PC-9 (cell line): ENCODE measurements at regions not wholly inside any gene's neighbourhood (a gene's known extent, or its start where the extent isn't known, plus 50 kb on each side); places are given as distances from the start of the nearest gene placed in this dataset.

Experiments used
- BruUV-seq: library from RNA; stranded (reverse); fragments of 400-500 nt; replicated peaks from 2 replicates; lab custom pipeline; 2021; lab: Mats Ljungman, UMichigan
- CTCF ChIA-PET: fragments of 300-600 bp; sonication (Branson Sonifier 250); formaldehyde crosslinking; loops from one replicate; lab custom pipeline; 2022; ENCODE audit warnings: antibody characterized with exemption; lab: Charles Lee
- POLR2A ChIA-PET: fragments of 300-600 bp; sonication (Branson Sonifier 250); formaldehyde crosslinking; loops from one replicate; lab custom pipeline; 2022; ENCODE audit warnings: antibody characterized with exemption; ENCODE audit not compliant: unreplicated experiment; lab: Charles Lee
- DNase-seq, 2 experiments: peaks; one replicate each; pipeline versions ENCODE4 v3.0.0 to v3.0.0-alpha.2; 2015 to 2022; ENCODE audit warnings: mixed read lengths in 1 of 2
- H2AFZ ChIP-seq: fragments of 200-600 bp; sonication (generic); 2 replicates; pipeline ENCODE4 v1.8.1; 2017; ENCODE audit warnings: antibody characterized with exemption
- H3F3A ChIP-seq: fragments of 200-600 bp; sonication (generic); 2 replicates; pipeline ENCODE4 v1.8.1; 2017; ENCODE audit warnings: antibody characterized with exemption, mild to moderate bottlenecking, low read depth; ENCODE audit not compliant: insufficient read depth
- H3K27ac ChIP-seq: fragments of 200-600 bp; sonication (generic); 2 replicates; pipeline ENCODE4 v1.6.1; 2016; ENCODE audit warnings: mixed run types
- H3K27me3 ChIP-seq: fragments of 200-600 bp; sonication (generic); 2 replicates; pipeline ENCODE4 v1.6.1; 2016; ENCODE audit warnings: low read depth, mixed run types; ENCODE audit not compliant: insufficient read depth
- H3K36me3 ChIP-seq: fragments of 200-600 bp; sonication (generic); 2 replicates; pipeline ENCODE4 v1.6.1; 2016; ENCODE audit warnings: low read depth, mixed run types
- H3K4me1 ChIP-seq: fragments of 200-600 bp; sonication (generic); replicated peaks from 2 replicates; pipeline ENCODE4 v1.6.1; 2016; ENCODE audit warnings: mixed run types; ENCODE audit not compliant: insufficient read depth
- H3K4me2 ChIP-seq: fragments of 200-600 bp; sonication (generic); 2 replicates; pipeline ENCODE4 v1.6.1; 2017; ENCODE audit warnings: mixed run types
- H3K4me3 ChIP-seq: fragments of 200-600 bp; sonication (generic); 2 replicates; pipeline ENCODE4 v1.6.1; 2016; ENCODE audit warnings: mixed run types
- H3K79me2 ChIP-seq: fragments of 200-600 bp; sonication (generic); 2 replicates; pipeline ENCODE4 v1.6.1; 2017; ENCODE audit warnings: low read depth, mixed run types
- H3K9me2 ChIP-seq: fragments of 200-600 bp; sonication (generic); 2 replicates; pipeline ENCODE4 v1.8.1; 2017; ENCODE audit warnings: mild to moderate bottlenecking; ENCODE audit not compliant: insufficient read depth
- H3K9me3 ChIP-seq: fragments of 200-600 bp; sonication (generic); 2 replicates; pipeline ENCODE4 v1.8.1; 2016; ENCODE audit warnings: low read depth; ENCODE audit not compliant: insufficient read depth
- H4K20me1 ChIP-seq: fragments of 200-600 bp; sonication (generic); 2 replicates; pipeline ENCODE4 v1.8.1; 2017; ENCODE audit not compliant: insufficient read depth
- EZH2 ChIP-seq: fragments of 200-600 bp; sonication (generic); IDR thresholded peaks from 2 replicates; pipeline ENCODE4 v1.8.0; 2017; ENCODE audit warnings: antibody characterized with exemption, low read depth
- intact Hi-C: fragments of 100-400 bp; cut with micrococcal nuclease; formaldehyde crosslinking; loops from one replicate; pipeline ENCODE4 v1.10.0; 2022; ENCODE audit not compliant: unreplicated experiment
- TF ChIP-seq, protein P1 (sequence below): fragments of 200-600 bp; sonication (generic); conservative IDR thresholded peaks from 2 replicates; pipeline ENCODE4 v1.6.1; 2017; ENCODE audit warnings: mixed run types, antibody characterized with exemption, mild to moderate bottlenecking, moderate library complexity

DNA sequence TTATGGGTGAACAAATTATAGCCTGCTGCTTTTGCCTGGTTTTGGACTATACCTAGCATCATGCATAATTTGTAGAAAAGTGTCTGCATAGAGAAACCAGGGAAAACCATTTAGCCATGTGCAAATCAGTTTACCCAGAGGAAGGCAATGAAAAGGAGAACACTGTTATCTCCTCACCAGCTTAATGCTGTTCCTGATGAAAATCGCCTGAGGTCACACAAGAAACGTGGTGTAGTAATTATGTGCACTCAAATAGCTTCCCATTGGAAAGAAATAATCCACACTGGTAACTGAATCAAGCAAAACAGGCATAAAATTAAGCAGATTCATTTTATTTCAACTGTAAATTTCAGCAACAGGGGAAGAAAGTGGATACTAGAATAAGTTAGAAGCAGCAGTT, 51.7 kb upstream of the FAM240B start:
- no peaks in the 10 kb centered on the region for H3F3A ChIP-seq
- intact Hi-C loops, result no loop called here
- CTCF ChIA-PET, result no interaction called here

More for the DNA sequence above, 51.7 kb upstream of the FAM240B start:
- no peak overlapping the region for H3K4me3 ChIP-seq
- H4K20me1 ChIP-seq, result no peaks in the 10 kb centered on the region
- H3K36me3 ChIP-seq, result no peaks in the 10 kb centered on the region
- no peaks in the 10 kb centered on the region for H3K9me2 ChIP-seq
- POLR2A ChIA-PET, result no interaction called here
- no peaks in the 10 kb centered on the region for H3K27me3 ChIP-seq
- H3K9me3 ChIP-seq, result no peaks in the 10 kb centered on the region
- H3K27ac ChIP-seq, result no peak overlapping the region
- H3K4me2 ChIP-seq, result no peak overlapping the region
- no peaks in the 10 kb centered on the region for H3K4me1 ChIP-seq
- no peak for DNase-seq
- no peak overlapping the region for H2AFZ ChIP-seq
- no TSS peak for BruUV-seq
- no peaks in the 10 kb centered on the region for H3K79me2 ChIP-seq
- no peak for TF ChIP-seq EZH2
- TF ChIP-seq, protein P1, sequence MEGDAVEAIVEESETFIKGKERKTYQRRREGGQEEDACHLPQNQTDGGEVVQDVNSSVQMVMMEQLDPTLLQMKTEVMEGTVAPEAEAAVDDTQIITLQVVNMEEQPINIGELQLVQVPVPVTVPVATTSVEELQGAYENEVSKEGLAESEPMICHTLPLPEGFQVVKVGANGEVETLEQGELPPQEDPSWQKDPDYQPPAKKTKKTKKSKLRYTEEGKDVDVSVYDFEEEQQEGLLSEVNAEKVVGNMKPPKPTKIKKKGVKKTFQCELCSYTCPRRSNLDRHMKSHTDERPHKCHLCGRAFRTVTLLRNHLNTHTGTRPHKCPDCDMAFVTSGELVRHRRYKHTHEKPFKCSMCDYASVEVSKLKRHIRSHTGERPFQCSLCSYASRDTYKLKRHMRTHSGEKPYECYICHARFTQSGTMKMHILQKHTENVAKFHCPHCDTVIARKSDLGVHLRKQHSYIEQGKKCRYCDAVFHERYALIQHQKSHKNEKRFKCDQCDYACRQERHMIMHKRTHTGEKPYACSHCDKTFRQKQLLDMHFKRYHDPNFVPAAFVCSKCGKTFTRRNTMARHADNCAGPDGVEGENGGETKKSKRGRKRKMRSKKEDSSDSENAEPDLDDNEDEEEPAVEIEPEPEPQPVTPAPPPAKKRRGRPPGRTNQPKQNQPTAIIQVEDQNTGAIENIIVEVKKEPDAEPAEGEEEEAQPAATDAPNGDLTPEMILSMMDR, result no peak
